HG03095 (cell line): ENCODE measurements at regions not wholly inside any gene's neighbourhood (a gene's known extent, or its start where the extent isn't known, plus 50 kb on each side); places are given as distances from the start of the nearest gene placed in this dataset.
"Not testable (repeated sequence)": the region's sequence is repeated elsewhere in the genome, so short reads cannot be mapped to it uniquely, and the experiment has no call there.

Source experiments
- ATAC-seq: cut with Tn5 transposase; IDR thresholded peaks from one replicate; pipeline ENCODE4 v1.9.1; 2021; ENCODE audit warnings: moderate library complexity; ENCODE audit not compliant: unreplicated experiment

GRCh38 chr21:28723646-28724045 lies 269.0 kb downstream of the LTN1 start:
- no peak for ATAC-seq

GRCh38 chr21:28719723-28720122 lies 273.0 kb downstream of the LTN1 start:
- no peak for ATAC-seq

GRCh38 chr21:28714777-28715464 lies 277.8 kb downstream of the LTN1 start:
- no peak for ATAC-seq

GRCh38 chr21:28712411-28712810 lies 280.3 kb downstream of the LTN1 start:
- ATAC-seq, result no peak

GRCh38 chr21:28705616-28706015 lies 287.1 kb downstream of the LTN1 start:
- no peak for ATAC-seq

GRCh38 chr21:28704746-28705145 lies 287.9 kb downstream of the LTN1 start:
- no peak for ATAC-seq

GRCh38 chr21:28703861-28704260 lies 288.8 kb downstream of the LTN1 start:
- ATAC-seq, result no peak

GRCh38 chr21:28699596-28700259 lies 292.9 kb downstream of the LTN1 start:
- ATAC-seq, result no peak

- ATAC-seq, result no peak
These were observed 293.5 kb downstream of the LTN1 start for GRCh38 chr21:28699186-28699585.

- ATAC-seq, result no peak
These were observed 295.8 kb downstream of the LTN1 start for GRCh38 chr21:28696844-28697410.

- no peak for ATAC-seq
These were observed 299.2 kb downstream of the LTN1 start for GRCh38 chr21:28693476-28693875.

- ATAC-seq, result no peak
These were observed 302.5 kb downstream of the LTN1 start for GRCh38 chr21:28690196-28690595.

GRCh38 chr21:28688381-28688780 lies 304.3 kb downstream of the LTN1 start:
- ATAC-seq, result no peak

- ATAC-seq, result no peak
These were observed 305.1 kb downstream of the LTN1 start for GRCh38 chr21:28687586-28687985.

GRCh38 chr21:28683982-28684752 lies 308.5 kb downstream of the LTN1 start:
- ATAC-seq, result no peak

GRCh38 chr21:28682884-28683283 lies 309.8 kb downstream of the LTN1 start:
- not testable (repeated sequence) for ATAC-seq

- ATAC-seq, result not testable (repeated sequence)
These were observed 315.6 kb downstream of the LTN1 start for GRCh38 chr21:28677096-28677495.

GRCh38 chr21:28675331-28676041 lies 317.2 kb downstream of the LTN1 start:
- no peak for ATAC-seq

GRCh38 chr21:28674763-28675162 lies 317.9 kb downstream of the LTN1 start:
- no peak for ATAC-seq

- ATAC-seq, result no peak
These were observed 321.0 kb downstream of the LTN1 start for GRCh38 chr21:28671549-28672195.
